ENCODE measurements at regions not wholly inside any gene's neighbourhood (a gene's known extent, or its start where the extent isn't known, plus 50 kb on each side); places are given as distances from the start of the nearest gene placed in this dataset.

DNA sequence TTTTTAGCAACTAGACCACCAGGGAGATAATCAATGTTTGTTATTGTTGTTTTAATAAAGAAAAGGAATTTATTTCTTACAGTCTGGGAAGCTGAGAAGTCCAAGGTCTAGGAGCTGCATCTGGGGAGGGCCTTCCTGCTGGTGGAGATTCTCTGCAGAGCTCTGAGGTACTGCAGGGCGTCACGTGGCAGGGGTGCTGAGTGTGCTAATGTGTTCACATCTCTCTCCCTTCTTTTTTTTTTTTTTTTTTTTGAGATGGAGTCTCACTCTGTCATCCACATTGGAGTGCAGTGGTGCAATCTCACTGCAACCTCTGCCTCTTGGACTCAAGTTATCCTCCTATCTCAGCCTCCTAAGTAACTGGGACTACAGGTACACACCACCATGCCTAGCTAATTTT, 150.9 kb upstream of the TRIM24 start:
- H3K9me3 Mint-ChIP-seq (ENCODE audit: unreplicated experiment): no peaks in the 10 kb centered on the region
- peaks cover 3% of the 10 kb centered on the region for H3K36me3 Mint-ChIP-seq (ENCODE audit: low read depth, unreplicated experiment)
- no peaks in the 10 kb centered on the region for H3K4me1 Mint-ChIP-seq (ENCODE audit: unreplicated experiment)
- no peak for DNase-seq (ENCODE audit: low spot score)
- TF ChIP-seq, protein P1, sequence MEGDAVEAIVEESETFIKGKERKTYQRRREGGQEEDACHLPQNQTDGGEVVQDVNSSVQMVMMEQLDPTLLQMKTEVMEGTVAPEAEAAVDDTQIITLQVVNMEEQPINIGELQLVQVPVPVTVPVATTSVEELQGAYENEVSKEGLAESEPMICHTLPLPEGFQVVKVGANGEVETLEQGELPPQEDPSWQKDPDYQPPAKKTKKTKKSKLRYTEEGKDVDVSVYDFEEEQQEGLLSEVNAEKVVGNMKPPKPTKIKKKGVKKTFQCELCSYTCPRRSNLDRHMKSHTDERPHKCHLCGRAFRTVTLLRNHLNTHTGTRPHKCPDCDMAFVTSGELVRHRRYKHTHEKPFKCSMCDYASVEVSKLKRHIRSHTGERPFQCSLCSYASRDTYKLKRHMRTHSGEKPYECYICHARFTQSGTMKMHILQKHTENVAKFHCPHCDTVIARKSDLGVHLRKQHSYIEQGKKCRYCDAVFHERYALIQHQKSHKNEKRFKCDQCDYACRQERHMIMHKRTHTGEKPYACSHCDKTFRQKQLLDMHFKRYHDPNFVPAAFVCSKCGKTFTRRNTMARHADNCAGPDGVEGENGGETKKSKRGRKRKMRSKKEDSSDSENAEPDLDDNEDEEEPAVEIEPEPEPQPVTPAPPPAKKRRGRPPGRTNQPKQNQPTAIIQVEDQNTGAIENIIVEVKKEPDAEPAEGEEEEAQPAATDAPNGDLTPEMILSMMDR (IDR thresholded peaks at IDR 0.05; ENCODE audit: unreplicated experiment): no peak
- no peak overlapping the region for H3K27ac Mint-ChIP-seq (ENCODE audit: unreplicated experiment)
- H3K27me3 Mint-ChIP-seq (ENCODE audit: unreplicated experiment): no peaks in the 10 kb centered on the region
- no peak overlapping the region for H3K4me3 Mint-ChIP-seq (ENCODE audit: unreplicated experiment)

DNA sequence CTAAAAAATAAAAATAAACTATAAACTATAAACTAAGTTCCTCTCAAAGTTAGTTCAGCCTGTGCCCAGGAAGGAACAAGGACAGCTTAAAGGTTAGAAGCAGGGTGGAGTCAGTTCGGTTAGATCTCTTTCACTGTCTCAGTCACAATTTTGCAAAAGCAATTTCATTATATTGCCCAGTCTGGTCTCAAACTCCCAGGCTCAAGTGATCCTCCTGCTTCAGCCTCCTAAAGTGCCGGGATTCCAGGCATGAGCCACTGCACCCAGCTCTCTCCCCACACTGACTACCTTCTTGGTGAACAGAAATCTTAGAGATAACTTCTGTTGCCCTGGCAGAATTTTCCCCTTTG, 146.3 kb upstream of the TRIM24 start:
- DNase-seq (ENCODE audit: low spot score): no peak
- TF ChIP-seq, protein P1 (IDR thresholded peaks at IDR 0.05; ENCODE audit: unreplicated experiment): no peak
- peaks cover 3% of the 10 kb centered on the region for H3K36me3 Mint-ChIP-seq (ENCODE audit: low read depth, unreplicated experiment)
- H3K27me3 Mint-ChIP-seq (ENCODE audit: unreplicated experiment): no peaks in the 10 kb centered on the region
- H3K4me1 Mint-ChIP-seq (ENCODE audit: unreplicated experiment): no peaks in the 10 kb centered on the region
- no peaks in the 10 kb centered on the region for H3K9me3 Mint-ChIP-seq (ENCODE audit: unreplicated experiment)
- no peak overlapping the region for H3K4me3 Mint-ChIP-seq (ENCODE audit: unreplicated experiment)
- H3K27ac Mint-ChIP-seq (ENCODE audit: unreplicated experiment): no peak overlapping the region

DNA sequence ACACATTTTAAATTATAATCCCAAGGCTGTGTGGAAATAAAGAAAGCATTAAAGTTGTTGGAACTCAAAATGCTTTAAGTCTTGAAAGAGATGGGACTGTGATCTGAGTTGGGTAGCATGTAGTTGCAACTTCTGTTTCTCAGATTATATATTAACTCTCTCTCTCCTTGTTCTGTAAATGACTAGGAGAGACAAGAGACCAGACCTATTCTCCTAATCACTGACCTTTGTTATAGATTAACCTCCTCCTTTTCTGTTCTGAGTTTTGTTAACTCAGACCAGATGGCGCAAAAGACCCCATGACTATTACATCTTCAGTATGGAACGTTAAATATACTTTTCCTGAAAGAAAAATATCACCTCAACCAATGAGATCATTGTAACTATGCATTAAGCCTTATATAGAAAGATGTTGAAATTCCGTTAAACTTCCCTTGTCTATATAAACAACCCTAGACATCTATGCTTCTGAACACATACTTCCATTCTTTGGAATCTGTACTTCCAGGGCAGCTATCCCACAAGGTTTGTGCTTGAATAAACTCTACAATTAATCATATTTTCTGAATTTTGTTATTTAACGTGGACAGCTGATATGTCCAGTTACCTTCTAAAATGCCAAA, 143.5 kb upstream of the TRIM24 start:
- peaks cover 2% of the 10 kb centered on the region for H3K27me3 Mint-ChIP-seq (ENCODE audit: unreplicated experiment)
- H3K36me3 Mint-ChIP-seq (ENCODE audit: low read depth, unreplicated experiment): peaks cover 3% of the 10 kb centered on the region
- no peak overlapping the region for H3K27ac Mint-ChIP-seq (ENCODE audit: unreplicated experiment)
- H3K9me3 Mint-ChIP-seq (ENCODE audit: unreplicated experiment): no peaks in the 10 kb centered on the region
- TF ChIP-seq, protein P1 (IDR thresholded peaks at IDR 0.05; ENCODE audit: unreplicated experiment): no peak
- no peak for DNase-seq (ENCODE audit: low spot score)
- H3K4me1 Mint-ChIP-seq (ENCODE audit: unreplicated experiment): no peaks in the 10 kb centered on the region
- no peak overlapping the region for H3K4me3 Mint-ChIP-seq (ENCODE audit: unreplicated experiment)

- DNase-seq (ENCODE audit: low spot score): no peak
- Mint-ChIP-seq H3K4me1 (ENCODE audit: unreplicated experiment) (no peaks in the 10 kb centered on the region), H3K4me3 (ENCODE audit: unreplicated experiment) (no peak overlapping the region), H3K27ac (ENCODE audit: unreplicated experiment) (no peak overlapping the region), H3K27me3 (ENCODE audit: unreplicated experiment) (peaks cover 5% of the 10 kb centered on the region), H3K36me3 (ENCODE audit: low read depth, unreplicated experiment) (peaks cover 3% of the 10 kb centered on the region), H3K9me3 (ENCODE audit: unreplicated experiment) (no peaks in the 10 kb centered on the region)
- TF ChIP-seq, protein P1 (IDR thresholded peaks at IDR 0.05; ENCODE audit: unreplicated experiment): no peak
These were observed 142.9 kb upstream of the TRIM24 start for GRCh38 chr7:138317044-138317596.

GRCh38 chr7:138324941-138325340, 135.1 kb upstream of the TRIM24 start:
- H3K27ac Mint-ChIP-seq (ENCODE audit: unreplicated experiment): no peak overlapping the region
- DNase-seq (ENCODE audit: low spot score): no peak
- no peaks in the 10 kb centered on the region for H3K4me1 Mint-ChIP-seq (ENCODE audit: unreplicated experiment)
- H3K9me3 Mint-ChIP-seq (ENCODE audit: unreplicated experiment): peaks cover 18% of the 10 kb centered on the region
- H3K36me3 Mint-ChIP-seq (ENCODE audit: low read depth, unreplicated experiment): peaks cover 13% of the 10 kb centered on the region
- no peak overlapping the region for H3K4me3 Mint-ChIP-seq (ENCODE audit: unreplicated experiment)
- TF ChIP-seq, protein P1 (IDR thresholded peaks at IDR 0.05; ENCODE audit: unreplicated experiment): no peak
- H3K27me3 Mint-ChIP-seq (ENCODE audit: unreplicated experiment): peaks cover 7% of the 10 kb centered on the region
